Cardiac fibroblast (primary cell): ENCODE measurements at regions not wholly inside any gene's neighbourhood (a gene's known extent, or its start where the extent isn't known, plus 50 kb on each side); places are given as distances from the start of the nearest gene placed in this dataset.

Source experiments
- DNase-seq, 2 donors: peaks; one replicate each; pipeline versions ENCODE4 v3.0.0 to v3.0.0-alpha.2; 2010; ENCODE audit warnings: low read depth in 2 of 2
- H3K4me3 ChIP-seq, 2 donors: replicated peaks in 1 of 2; 1 replicate in 1 of 2; 2 replicates in 1 of 2; pipeline ENCODE4 v1.5.1; 2011; ENCODE audit warnings: low read depth in 2 of 2, low read length in 2 of 2, mild to moderate bottlenecking in 2 of 2, moderate library complexity in 1 of 2
- TF ChIP-seq, protein P1 (sequence below): IDR thresholded peaks from one replicate; pipeline ENCODE4 v1.5.1; 2011; ENCODE audit warnings: low read depth, mild to moderate bottlenecking, low read length, inconsistent platforms

DNA sequence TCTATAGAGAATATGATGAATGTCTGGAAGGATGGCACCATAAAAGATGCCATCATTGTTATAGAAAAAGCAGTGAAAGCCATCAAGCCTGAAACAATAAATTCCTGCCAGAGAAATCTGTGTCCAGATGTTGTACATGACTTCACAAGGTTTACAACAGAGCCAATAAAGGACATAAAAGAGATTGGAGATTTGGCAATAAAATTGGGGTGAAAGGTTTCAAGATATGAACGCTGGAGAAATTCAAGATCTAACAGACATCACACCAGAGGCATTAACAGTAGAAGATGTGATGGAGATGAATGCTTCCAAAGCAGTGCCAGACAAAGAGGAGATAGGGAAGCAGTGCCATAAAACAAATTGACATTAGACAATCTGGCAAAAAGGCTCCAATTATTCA lies 518.8 kb upstream of the ACVR2A start:
- TF ChIP-seq, protein P1, sequence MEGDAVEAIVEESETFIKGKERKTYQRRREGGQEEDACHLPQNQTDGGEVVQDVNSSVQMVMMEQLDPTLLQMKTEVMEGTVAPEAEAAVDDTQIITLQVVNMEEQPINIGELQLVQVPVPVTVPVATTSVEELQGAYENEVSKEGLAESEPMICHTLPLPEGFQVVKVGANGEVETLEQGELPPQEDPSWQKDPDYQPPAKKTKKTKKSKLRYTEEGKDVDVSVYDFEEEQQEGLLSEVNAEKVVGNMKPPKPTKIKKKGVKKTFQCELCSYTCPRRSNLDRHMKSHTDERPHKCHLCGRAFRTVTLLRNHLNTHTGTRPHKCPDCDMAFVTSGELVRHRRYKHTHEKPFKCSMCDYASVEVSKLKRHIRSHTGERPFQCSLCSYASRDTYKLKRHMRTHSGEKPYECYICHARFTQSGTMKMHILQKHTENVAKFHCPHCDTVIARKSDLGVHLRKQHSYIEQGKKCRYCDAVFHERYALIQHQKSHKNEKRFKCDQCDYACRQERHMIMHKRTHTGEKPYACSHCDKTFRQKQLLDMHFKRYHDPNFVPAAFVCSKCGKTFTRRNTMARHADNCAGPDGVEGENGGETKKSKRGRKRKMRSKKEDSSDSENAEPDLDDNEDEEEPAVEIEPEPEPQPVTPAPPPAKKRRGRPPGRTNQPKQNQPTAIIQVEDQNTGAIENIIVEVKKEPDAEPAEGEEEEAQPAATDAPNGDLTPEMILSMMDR: no peak
- H3K4me3 ChIP-seq: no peak overlapping the region
- no peak for DNase-seq

- no peak for DNase-seq
- H3K4me3 ChIP-seq: no peak overlapping the region
- TF ChIP-seq, protein P1: no peak
Measured at GRCh38 chr2:147320146-147320545, 524.7 kb upstream of the ACVR2A start.

DNA sequence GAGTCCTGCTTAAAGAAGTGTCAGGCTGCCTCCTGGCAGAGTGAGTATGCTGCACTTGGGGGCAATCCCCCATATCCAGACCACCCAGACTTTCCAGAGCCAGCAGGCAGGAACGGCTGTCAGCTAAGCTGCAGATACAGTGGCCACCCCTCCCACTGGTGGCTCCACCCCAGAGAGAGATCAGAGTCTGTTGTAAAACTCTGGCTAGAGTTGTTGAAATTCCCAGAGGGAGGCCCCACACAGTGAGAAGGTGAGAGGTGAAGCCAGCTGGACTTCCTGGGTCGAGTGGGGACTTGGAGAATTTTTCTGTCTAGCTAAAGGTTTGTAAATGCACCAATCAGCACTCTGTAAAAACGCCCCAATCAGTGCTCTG lies 533.8 kb upstream of the ACVR2A start:
- TF ChIP-seq, protein P1: no peak
- DNase-seq: no peak
- no peak overlapping the region for H3K4me3 ChIP-seq

GRCh38 chr2:147310335-147311057 lies 534.3 kb upstream of the ACVR2A start:
- DNase-seq: no peak
- TF ChIP-seq, protein P1: no peak
- no peak overlapping the region for H3K4me3 ChIP-seq

GRCh38 chr2:147297820-147298219 lies 547.0 kb upstream of the ACVR2A start:
- TF ChIP-seq, protein P1: no peak
- no peak for DNase-seq

DNA sequence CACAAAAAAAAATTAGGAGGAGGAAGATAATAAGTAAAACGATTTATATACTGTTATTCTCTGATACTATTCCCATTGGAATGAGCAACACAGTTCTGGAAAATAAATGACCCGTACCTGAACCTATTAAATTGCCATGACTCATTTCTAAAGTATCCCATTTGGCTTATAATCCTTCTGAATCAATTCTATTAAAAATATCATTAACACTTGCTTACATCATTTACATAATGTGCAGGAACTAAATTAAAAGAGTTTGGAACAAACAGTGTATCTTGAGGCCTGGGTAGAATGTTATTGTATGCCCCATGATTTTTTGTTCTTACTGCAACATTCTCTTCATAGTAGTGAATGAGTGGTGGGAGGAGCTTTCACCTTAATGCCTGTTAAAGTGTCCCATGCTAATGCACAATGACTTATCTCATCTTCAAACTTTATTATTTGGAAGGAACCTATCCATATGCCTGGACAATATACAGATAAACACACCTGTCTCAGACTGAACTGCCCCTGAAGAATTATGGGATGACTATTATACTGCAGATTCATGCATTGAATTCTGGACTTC lies 549.9 kb upstream of the ACVR2A start:
- TF ChIP-seq, protein P1: no peak
- no peak for DNase-seq

More at GRCh38 chr2:147297820-147298219, 547.0 kb upstream of the ACVR2A start:
- no peak overlapping the region for H3K4me3 ChIP-seq

More for the DNA sequence above, 549.9 kb upstream of the ACVR2A start:
- H3K4me3 ChIP-seq: no peak overlapping the region
